ENCODE measurements at regions not wholly inside any gene's neighbourhood (a gene's known extent, or its start where the extent isn't known, plus 50 kb on each side); places are given as distances from the start of the nearest gene placed in this dataset.

GRCh38 chr6:101120747-101121146 is 239.6 kb upstream of the ASCC3 start (continued):
- TF ChIP-seq REST (IDR thresholded peaks at IDR 0.05; ENCODE audit: low read depth) (no peak), CBX3 (IDR thresholded peaks at IDR 0.05; ENCODE audit: low read depth) (no peak), YY1 (IDR thresholded peaks at IDR 0.05; ENCODE audit: extremely low read depth, insufficient replicate concordance, low read depth, low read length) (no peak), ZNF274 (IDR thresholded peaks at IDR 0.05; ENCODE audit: low read depth, low read length) (no peak), SIN3A (IDR thresholded peaks at IDR 0.05; ENCODE audit: low read depth) (no peak), TCF7L2 (IDR thresholded peaks at IDR 0.05; ENCODE audit: borderline replicate concordance, extremely low read depth, insufficient read depth, insufficient read length) (no peak), RAD21 (IDR thresholded peaks at IDR 0.05; ENCODE audit: low read depth) (no peak)

- POLR2A ChIA-PET = no interaction called here
- Histone ChIP-seq H3K9me3 (ENCODE audit: control insufficient read depth in 1 of 2, insufficient read depth in 1 of 2, low read depth in 1 of 2, low read length in 2 of 2) (no peaks in the 10 kb centered on the region), H3K4me1 (ENCODE audit: control insufficient read depth in 1 of 2, insufficient read depth in 2 of 2, low read length in 2 of 2) (no peaks in the 10 kb centered on the region), H3K27me3 (ENCODE audit: insufficient read depth, low read length) (no peaks in the 10 kb centered on the region), H3K36me3 (ENCODE audit: control insufficient read depth in 1 of 2, insufficient read depth in 2 of 2, low read length in 2 of 2) (no peaks in the 10 kb centered on the region), H4K20me1 (ENCODE audit: insufficient read depth) (no peaks in the 10 kb centered on the region), H3K4me3 (replicated peaks in 1 of 2; ENCODE audit: low read depth in 1 of 2, low read length in 2 of 2) (no peak overlapping the region), H3K9me2 (ENCODE audit: insufficient read depth) (no peaks in the 10 kb centered on the region; the same call in none of the 2 replicates), H3K27ac (ENCODE audit: low read depth, low read length) (no peak overlapping the region), H3K9ac (ENCODE audit: low read length) (no peak overlapping the region), H3K4me2 (ENCODE audit: low read length) (no peak overlapping the region), H2AFZ (ENCODE audit: low read depth, low read length, poor library complexity, severe bottlenecking) (no peak overlapping the region), H3K79me2 (ENCODE audit: insufficient read depth, low read length) (no peaks in the 10 kb centered on the region)
- intact Hi-C loops (cut with micrococcal nuclease) = no loop called here
- no peak for ATAC-seq
- CTCF ChIA-PET = no interaction called here
- no peak for DNase-seq (ENCODE audit: low read depth, low spot score)
- BruUV-seq (replicated peaks) = no TSS peak
- TF ChIP-seq ATF3 (IDR thresholded peaks at IDR 0.05) = no peak
- no peak for TF ChIP-seq JUND (IDR thresholded peaks at IDR 0.05)
- TF ChIP-seq CBX3 (IDR thresholded peaks at IDR 0.05; ENCODE audit: low read depth) = no peak
- TF ChIP-seq ZFX (IDR thresholded peaks at IDR 0.05) = no peak
- no peak for TF ChIP-seq ELF1 (IDR thresholded peaks at IDR 0.05; ENCODE audit: borderline replicate concordance, low read depth)
- TF ChIP-seq CEBPB (IDR thresholded peaks at IDR 0.05; ENCODE audit: low read depth) = no peak
- TF ChIP-seq FOSL1 (IDR thresholded peaks at IDR 0.05; ENCODE audit: low read depth) = no peak
- no peak for TF ChIP-seq TCF7L2 (IDR thresholded peaks at IDR 0.05; ENCODE audit: borderline replicate concordance, extremely low read depth, insufficient read depth, insufficient read length)
- RAD21 ChIA-PET (ENCODE audit: low non-redundant PET in 1 of 2, low total read pairs in 2 of 2, uncharacterized antibody in 2 of 2, unreplicated experiment in 2 of 2) = no interaction called here
Observed at GRCh38 chr6:101125380-101125971, 244.3 kb upstream of the ASCC3 start.

All from HCT116 (cell line).